ENCODE measurements at regions not wholly inside any gene's neighbourhood (a gene's known extent, or its start where the extent isn't known, plus 50 kb on each side); places are given as distances from the start of the nearest gene placed in this dataset.

DNA sequence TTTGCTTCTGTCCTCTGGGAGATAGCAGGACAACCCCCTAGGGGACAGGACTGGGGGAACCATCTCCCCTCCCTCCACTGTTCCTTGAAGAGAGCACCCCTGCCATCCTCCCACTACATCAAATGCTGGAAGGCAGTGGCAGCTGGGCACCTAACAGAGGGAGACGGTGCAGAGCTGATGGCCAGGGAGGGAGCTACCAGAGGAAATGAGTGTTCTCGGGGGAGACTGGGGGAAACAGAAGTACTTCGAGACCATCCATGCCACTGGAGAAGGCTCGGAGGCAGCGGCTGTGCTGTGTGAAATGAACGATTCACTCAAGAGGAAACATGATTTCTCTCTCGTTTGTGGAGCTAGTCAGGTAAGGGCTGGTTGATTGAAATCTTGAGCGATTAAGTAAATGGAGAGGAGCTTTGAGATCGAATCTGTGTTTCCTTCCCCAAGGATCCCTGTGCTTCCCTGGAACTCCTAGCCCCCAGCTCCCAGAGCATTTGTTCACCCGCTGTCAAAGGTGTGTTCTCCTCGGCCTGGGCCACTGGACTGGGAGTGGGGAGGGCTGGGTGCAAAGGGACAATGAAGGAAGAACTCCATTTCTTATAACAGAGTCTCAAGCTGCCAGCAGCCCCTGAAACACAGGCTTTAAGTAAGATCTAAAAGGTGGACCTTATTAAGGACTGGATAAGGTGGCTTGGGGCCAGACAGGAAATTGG is 261.3 kb upstream of the MOCS1 start:
- no peak overlapping the region for H3K4me2 ChIP-seq
- H3K9me3 ChIP-seq (ENCODE audit: low read depth) = no peaks in the 10 kb centered on the region
- DNase-seq (ENCODE audit: low spot score) = no peak
- no peak overlapping the region for H2AFZ ChIP-seq
- H3K27me3 ChIP-seq = peaks cover 4% of the 10 kb centered on the region
- WGBS (ENCODE audit: low lambda C conversion rate, missing lambda C conversion rate) = 93% methylated on average over 11 of the region's 11 CpGs
- H3K4me3 ChIP-seq = no peak overlapping the region
- no peaks in the 10 kb centered on the region for H3K9me2 ChIP-seq (replicated peaks; ENCODE audit: insufficient read depth)
- no peaks in the 10 kb centered on the region for H4K20me1 ChIP-seq (ENCODE audit: insufficient read depth, poor library complexity, severe bottlenecking)
- no peak overlapping the region for H3K27ac ChIP-seq
- no peaks in the 10 kb centered on the region for H3K79me2 ChIP-seq
- no peaks in the 10 kb centered on the region for H3K36me3 ChIP-seq (replicated peaks; ENCODE audit: insufficient read depth, low read depth)
- H3K4me1 ChIP-seq (ENCODE audit: insufficient read depth) = no peaks in the 10 kb centered on the region
- TF ChIP-seq EZH2phosphoT487 (IDR thresholded peaks at IDR 0.05; ENCODE audit: low read depth, severe bottlenecking, unreplicated experiment) = no peak
- no peak for TF ChIP-seq EZH2 (IDR thresholded peaks at IDR 0.05; ENCODE audit: borderline replicate concordance)
- no peak for TF ChIP-seq CTCF (IDR thresholded peaks at IDR 0.05; ENCODE audit: poor library complexity)

DNA sequence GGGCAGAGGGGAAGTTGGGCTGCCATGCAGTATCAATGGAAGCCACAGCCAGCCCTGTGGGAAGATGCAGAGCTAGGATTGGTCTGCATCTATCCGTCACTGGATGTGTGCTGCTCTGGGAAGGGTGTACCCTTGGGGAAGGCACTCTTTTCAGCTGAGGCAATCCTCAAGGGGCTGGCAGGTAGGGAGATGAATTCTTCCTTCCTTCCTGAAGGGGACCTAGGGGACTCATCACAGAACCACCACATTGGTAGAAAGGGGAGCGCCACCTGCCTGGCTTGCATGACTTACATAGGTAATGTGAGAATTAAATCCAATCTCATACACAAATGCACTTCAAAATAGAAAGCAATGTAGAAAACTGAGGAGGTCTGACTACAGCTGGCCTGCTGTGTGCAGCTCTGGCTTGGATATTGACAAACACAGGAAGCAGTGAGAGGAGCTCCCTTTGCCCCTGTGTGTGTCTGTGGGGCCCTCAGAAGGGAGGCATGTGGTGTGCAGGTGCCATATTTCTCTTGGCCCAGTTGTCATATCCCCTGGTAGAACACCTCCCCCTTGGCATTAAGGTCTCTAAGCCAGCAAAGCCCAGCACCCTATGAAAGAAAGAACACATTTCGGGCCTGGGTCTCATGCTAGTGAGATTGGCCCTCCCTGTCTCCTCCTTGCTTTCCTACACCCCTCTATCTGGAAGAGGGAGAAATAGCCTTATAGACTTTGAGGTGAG is 260.3 kb upstream of the MOCS1 start:
- no peaks in the 10 kb centered on the region for H3K79me2 ChIP-seq
- H3K4me2 ChIP-seq = no peak overlapping the region
- H3K9me2 ChIP-seq (replicated peaks; ENCODE audit: insufficient read depth) = no peaks in the 10 kb centered on the region
- no peak for TF ChIP-seq EZH2 (IDR thresholded peaks at IDR 0.05; ENCODE audit: borderline replicate concordance)
- no peak for TF ChIP-seq CTCF (IDR thresholded peaks at IDR 0.05; ENCODE audit: poor library complexity)
- no peak for TF ChIP-seq EZH2phosphoT487 (IDR thresholded peaks at IDR 0.05; ENCODE audit: low read depth, severe bottlenecking, unreplicated experiment)
- no peak overlapping the region for H3K27ac ChIP-seq
- H3K9me3 ChIP-seq (ENCODE audit: low read depth) = no peaks in the 10 kb centered on the region
- no peak overlapping the region for H2AFZ ChIP-seq
- H3K36me3 ChIP-seq (replicated peaks; ENCODE audit: insufficient read depth, low read depth) = no peaks in the 10 kb centered on the region
- 84% methylated on average over 3 of the region's 3 CpGs for WGBS (ENCODE audit: low lambda C conversion rate, missing lambda C conversion rate)
- H3K4me3 ChIP-seq = no peak overlapping the region
- H3K27me3 ChIP-seq = peaks cover 4% of the 10 kb centered on the region
- no peaks in the 10 kb centered on the region for H3K4me1 ChIP-seq (ENCODE audit: insufficient read depth)
- no peak for DNase-seq (ENCODE audit: low spot score)
- no peaks in the 10 kb centered on the region for H4K20me1 ChIP-seq (ENCODE audit: insufficient read depth, poor library complexity, severe bottlenecking)

DNA sequence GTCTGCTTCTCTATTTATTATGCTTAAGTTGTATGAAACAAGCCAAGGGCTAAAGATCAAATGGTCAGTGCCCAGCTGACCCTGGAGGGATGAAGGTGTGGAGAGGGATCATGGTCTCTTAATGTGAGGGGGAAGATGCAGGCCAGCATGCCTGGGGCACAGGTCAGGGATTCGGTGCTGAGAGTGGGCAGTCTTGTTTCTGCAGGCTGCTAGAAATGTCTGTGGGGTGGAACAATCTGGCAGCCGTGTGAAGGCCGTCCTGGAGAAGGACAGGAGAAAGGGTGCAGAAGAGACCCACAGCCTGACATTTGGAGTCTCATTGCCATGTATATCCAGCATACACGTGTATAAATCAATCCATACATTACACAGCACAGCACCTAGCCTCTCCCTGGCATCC is 258.3 kb upstream of the MOCS1 start:
- 79% methylated on average over 4 of the region's 4 CpGs for WGBS (ENCODE audit: low lambda C conversion rate, missing lambda C conversion rate)

More for the DNA sequence above, 258.3 kb upstream of the MOCS1 start:
- no peaks in the 10 kb centered on the region for H4K20me1 ChIP-seq (ENCODE audit: insufficient read depth, poor library complexity, severe bottlenecking)
- no peak for DNase-seq (ENCODE audit: low spot score)
- peaks cover 4% of the 10 kb centered on the region for H3K27me3 ChIP-seq
- no peak overlapping the region for H3K4me2 ChIP-seq
- H3K36me3 ChIP-seq (replicated peaks; ENCODE audit: insufficient read depth, low read depth) = no peaks in the 10 kb centered on the region
- H3K4me1 ChIP-seq (ENCODE audit: insufficient read depth) = no peaks in the 10 kb centered on the region
- no peak overlapping the region for H2AFZ ChIP-seq
- H3K27ac ChIP-seq = no peak overlapping the region
- H3K9me2 ChIP-seq (replicated peaks; ENCODE audit: insufficient read depth) = no peaks in the 10 kb centered on the region
- H3K9me3 ChIP-seq (ENCODE audit: low read depth) = no peaks in the 10 kb centered on the region
- no peaks in the 10 kb centered on the region for H3K79me2 ChIP-seq
- no peak overlapping the region for H3K4me3 ChIP-seq
- no peak for TF ChIP-seq EZH2 (IDR thresholded peaks at IDR 0.05; ENCODE audit: borderline replicate concordance)
- TF ChIP-seq CTCF (IDR thresholded peaks at IDR 0.05; ENCODE audit: poor library complexity) = no peak
- TF ChIP-seq EZH2phosphoT487 (IDR thresholded peaks at IDR 0.05; ENCODE audit: low read depth, severe bottlenecking, unreplicated experiment) = no peak
